ENCODE measurements at regions not wholly inside any gene's neighbourhood (a gene's known extent, or its start where the extent isn't known, plus 50 kb on each side); places are given as distances from the start of the nearest gene placed in this dataset.

DNA sequence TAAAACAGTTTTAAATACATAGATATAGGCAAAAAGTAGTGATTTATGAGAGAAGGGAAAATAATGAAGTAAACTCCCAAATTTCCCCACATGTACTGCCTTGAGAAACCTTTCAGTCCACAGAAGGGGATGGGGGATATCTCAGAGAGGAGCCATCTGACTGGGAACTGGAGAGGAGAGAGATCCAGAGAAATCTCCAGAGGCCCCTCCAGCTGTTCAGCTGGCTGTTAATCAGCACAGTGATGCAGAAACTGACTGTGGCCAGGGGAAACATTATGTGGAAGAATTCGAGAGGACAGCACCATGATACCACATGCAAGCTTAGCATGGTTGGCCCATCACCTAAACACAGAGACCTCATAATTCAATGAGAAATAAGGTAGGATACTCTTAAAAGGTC lies 1165.9 kb upstream of the TMEM132C start (continued):
- TF ChIP-seq, protein P1, sequence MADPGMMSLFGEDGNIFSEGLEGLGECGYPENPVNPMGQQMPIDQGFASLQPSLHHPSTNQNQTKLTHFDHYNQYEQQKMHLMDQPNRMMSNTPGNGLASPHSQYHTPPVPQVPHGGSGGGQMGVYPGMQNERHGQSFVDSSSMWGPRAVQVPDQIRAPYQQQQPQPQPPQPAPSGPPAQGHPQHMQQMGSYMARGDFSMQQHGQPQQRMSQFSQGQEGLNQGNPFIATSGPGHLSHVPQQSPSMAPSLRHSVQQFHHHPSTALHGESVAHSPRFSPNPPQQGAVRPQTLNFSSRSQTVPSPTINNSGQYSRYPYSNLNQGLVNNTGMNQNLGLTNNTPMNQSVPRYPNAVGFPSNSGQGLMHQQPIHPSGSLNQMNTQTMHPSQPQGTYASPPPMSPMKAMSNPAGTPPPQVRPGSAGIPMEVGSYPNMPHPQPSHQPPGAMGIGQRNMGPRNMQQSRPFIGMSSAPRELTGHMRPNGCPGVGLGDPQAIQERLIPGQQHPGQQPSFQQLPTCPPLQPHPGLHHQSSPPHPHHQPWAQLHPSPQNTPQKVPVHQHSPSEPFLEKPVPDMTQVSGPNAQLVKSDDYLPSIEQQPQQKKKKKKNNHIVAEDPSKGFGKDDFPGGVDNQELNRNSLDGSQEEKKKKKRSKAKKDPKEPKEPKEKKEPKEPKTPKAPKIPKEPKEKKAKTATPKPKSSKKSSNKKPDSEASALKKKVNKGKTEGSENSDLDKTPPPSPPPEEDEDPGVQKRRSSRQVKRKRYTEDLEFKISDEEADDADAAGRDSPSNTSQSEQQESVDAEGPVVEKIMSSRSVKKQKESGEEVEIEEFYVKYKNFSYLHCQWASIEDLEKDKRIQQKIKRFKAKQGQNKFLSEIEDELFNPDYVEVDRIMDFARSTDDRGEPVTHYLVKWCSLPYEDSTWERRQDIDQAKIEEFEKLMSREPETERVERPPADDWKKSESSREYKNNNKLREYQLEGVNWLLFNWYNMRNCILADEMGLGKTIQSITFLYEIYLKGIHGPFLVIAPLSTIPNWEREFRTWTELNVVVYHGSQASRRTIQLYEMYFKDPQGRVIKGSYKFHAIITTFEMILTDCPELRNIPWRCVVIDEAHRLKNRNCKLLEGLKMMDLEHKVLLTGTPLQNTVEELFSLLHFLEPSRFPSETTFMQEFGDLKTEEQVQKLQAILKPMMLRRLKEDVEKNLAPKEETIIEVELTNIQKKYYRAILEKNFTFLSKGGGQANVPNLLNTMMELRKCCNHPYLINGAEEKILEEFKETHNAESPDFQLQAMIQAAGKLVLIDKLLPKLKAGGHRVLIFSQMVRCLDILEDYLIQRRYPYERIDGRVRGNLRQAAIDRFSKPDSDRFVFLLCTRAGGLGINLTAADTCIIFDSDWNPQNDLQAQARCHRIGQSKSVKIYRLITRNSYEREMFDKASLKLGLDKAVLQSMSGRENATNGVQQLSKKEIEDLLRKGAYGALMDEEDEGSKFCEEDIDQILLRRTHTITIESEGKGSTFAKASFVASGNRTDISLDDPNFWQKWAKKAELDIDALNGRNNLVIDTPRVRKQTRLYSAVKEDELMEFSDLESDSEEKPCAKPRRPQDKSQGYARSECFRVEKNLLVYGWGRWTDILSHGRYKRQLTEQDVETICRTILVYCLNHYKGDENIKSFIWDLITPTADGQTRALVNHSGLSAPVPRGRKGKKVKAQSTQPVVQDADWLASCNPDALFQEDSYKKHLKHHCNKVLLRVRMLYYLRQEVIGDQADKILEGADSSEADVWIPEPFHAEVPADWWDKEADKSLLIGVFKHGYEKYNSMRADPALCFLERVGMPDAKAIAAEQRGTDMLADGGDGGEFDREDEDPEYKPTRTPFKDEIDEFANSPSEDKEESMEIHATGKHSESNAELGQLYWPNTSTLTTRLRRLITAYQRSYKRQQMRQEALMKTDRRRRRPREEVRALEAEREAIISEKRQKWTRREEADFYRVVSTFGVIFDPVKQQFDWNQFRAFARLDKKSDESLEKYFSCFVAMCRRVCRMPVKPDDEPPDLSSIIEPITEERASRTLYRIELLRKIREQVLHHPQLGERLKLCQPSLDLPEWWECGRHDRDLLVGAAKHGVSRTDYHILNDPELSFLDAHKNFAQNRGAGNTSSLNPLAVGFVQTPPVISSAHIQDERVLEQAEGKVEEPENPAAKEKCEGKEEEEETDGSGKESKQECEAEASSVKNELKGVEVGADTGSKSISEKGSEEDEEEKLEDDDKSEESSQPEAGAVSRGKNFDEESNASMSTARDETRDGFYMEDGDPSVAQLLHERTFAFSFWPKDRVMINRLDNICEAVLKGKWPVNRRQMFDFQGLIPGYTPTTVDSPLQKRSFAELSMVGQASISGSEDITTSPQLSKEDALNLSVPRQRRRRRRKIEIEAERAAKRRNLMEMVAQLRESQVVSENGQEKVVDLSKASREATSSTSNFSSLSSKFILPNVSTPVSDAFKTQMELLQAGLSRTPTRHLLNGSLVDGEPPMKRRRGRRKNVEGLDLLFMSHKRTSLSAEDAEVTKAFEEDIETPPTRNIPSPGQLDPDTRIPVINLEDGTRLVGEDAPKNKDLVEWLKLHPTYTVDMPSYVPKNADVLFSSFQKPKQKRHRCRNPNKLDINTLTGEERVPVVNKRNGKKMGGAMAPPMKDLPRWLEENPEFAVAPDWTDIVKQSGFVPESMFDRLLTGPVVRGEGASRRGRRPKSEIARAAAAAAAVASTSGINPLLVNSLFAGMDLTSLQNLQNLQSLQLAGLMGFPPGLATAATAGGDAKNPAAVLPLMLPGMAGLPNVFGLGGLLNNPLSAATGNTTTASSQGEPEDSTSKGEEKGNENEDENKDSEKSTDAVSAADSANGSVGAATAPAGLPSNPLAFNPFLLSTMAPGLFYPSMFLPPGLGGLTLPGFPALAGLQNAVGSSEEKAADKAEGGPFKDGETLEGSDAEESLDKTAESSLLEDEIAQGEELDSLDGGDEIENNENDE (IDR thresholded peaks at IDR 0.05; ENCODE audit: insufficient replicate concordance, low read length), result no peak
- TF ChIP-seq RBBP5 (IDR thresholded peaks at IDR 0.05; ENCODE audit: borderline replicate concordance, low read depth, low read length) (no peak), EP300 (IDR thresholded peaks at IDR 0.05; ENCODE audit: borderline replicate concordance in 1 of 2, low read depth in 2 of 2, low read length in 2 of 2) (no peak), POLR2A (IDR thresholded peaks at IDR 0.05; ENCODE audit: control extremely low read depth in 1 of 2, low read depth in 2 of 2, low read length in 2 of 2) (no peak)
